OCI-LY1 (cell line): ENCODE measurements at regions not wholly inside any gene's neighbourhood (a gene's known extent, or its start where the extent isn't known, plus 50 kb on each side); places are given as distances from the start of the nearest gene placed in this dataset.

Experiments used
- CTCF ChIP-seq: fragments of 200-600 bp; sonication (generic), shearing (Covaris generic); IDR thresholded peaks from 2 replicates; pipeline ENCODE4 v1.5.1; 2017; ENCODE audit warnings: mild to moderate bottlenecking, antibody characterized with exemption, low read length, moderate library complexity, mixed read lengths
- EZH2 ChIP-seq: fragments of 200-600 bp; sonication (generic), shearing (Covaris generic); IDR thresholded peaks from 2 replicates; pipeline ENCODE4 v1.8.0; 2017; ENCODE audit warnings: borderline replicate concordance, mixed run types, mild to moderate bottlenecking, antibody characterized with exemption, low read length, moderate library complexity, mixed read lengths

DNA sequence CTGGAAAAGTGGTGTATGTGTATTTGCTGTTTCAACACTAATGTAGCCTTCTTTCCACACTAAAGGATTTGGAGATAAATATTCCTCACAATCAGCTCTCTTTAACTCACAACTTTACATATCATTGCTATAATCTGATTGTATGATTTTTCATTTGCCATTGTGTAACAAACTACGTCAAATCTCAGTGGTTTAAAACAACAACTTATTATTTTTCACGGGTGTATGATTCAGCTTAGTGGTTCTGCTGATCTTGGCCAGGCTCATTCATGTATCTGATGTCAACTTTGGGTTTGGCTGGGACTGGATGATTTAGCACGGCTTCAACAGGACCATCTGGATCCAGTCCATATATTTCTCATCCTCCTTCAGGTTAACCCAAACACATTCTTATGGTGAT lies 55.4 kb upstream of the TMX4 start:
- no peak for TF ChIP-seq CTCF
- no peak for TF ChIP-seq EZH2
